CD14-positive monocyte (primary cell): ENCODE measurements at regions not wholly inside any gene's neighbourhood (a gene's known extent, or its start where the extent isn't known, plus 50 kb on each side); places are given as distances from the start of the nearest gene placed in this dataset.

Source experiments
- DNase-seq, 3 donors: peaks; one replicate each; pipeline ENCODE4 v3.0.0-alpha.2; 2011 to 2022
- H2AFZ ChIP-seq: 2 replicates; pipeline ENCODE4 v1.6.0; 2012; ENCODE audit warnings: mild to moderate bottlenecking, low read depth, low read length, inconsistent platforms; ENCODE audit not compliant: insufficient read depth, poor library complexity, severe bottlenecking
- H3K27ac ChIP-seq, 2 donors: 1 replicate in 1 of 2; 2 replicates in 1 of 2; pipeline ENCODE4 v1.5.1; 2012 to 2013; ENCODE audit warnings: low read length in 2 of 2, control low read depth in 1 of 2, inconsistent platforms in 1 of 2, low read depth in 1 of 2, mild to moderate bottlenecking in 1 of 2
- H3K27me3 ChIP-seq, 2 donors: one replicate each; pipeline versions ENCODE4 v1.6.0 to v1.6.1; 2011 to 2013; ENCODE audit warnings: low read length in 2 of 2; ENCODE audit not compliant: control insufficient read depth in 2 of 2, insufficient read depth in 2 of 2
- H3K36me3 ChIP-seq, 2 donors: replicated peaks in 1 of 2; 1 replicate in 1 of 2; 2 replicates in 1 of 2; pipeline versions ENCODE4 v1.5.1 to v1.6.1; 2012 to 2013; ENCODE audit warnings: low read length in 2 of 2, control low read depth in 1 of 2, inconsistent platforms in 1 of 2, mild to moderate bottlenecking in 1 of 2; ENCODE audit not compliant: insufficient read depth in 2 of 2, control insufficient read depth in 1 of 2
- H3K4me1 ChIP-seq, 2 donors: 1 replicate in 1 of 2; 2 replicates in 1 of 2; pipeline versions ENCODE4 v1.5.1 to v1.6.1; 2012 to 2013; ENCODE audit warnings: low read length in 2 of 2, control low read depth in 1 of 2, inconsistent platforms in 1 of 2, mild to moderate bottlenecking in 1 of 2, moderate library complexity in 1 of 2; ENCODE audit not compliant: insufficient read depth in 2 of 2, control insufficient read depth in 1 of 2
- H3K4me2 ChIP-seq: replicated peaks from 2 replicates; pipeline ENCODE3; 2012; ENCODE audit warnings: low read length, moderate library complexity, mild to moderate bottlenecking; ENCODE audit not compliant: poor library complexity, severe bottlenecking; ENCODE audit errors: extremely low read depth
- H3K4me3 ChIP-seq, 3 experiments: fragments of 200-600 bp in 1 of 3; sonication (generic) in 1 of 3; replicated peaks in 1 of 3; 1 replicate in 2 of 3; 2 replicates in 1 of 3; pipeline ENCODE4 v1.5.1; 2011 to 2013; ENCODE audit warnings: low read length in 3 of 3, mild to moderate bottlenecking in 3 of 3, control low read depth in 2 of 3, low read depth in 2 of 3, inconsistent platforms in 1 of 3, moderate library complexity in 1 of 3
- H3K79me2 ChIP-seq: 2 replicates; pipeline ENCODE4 v1.6.0; 2012; ENCODE audit warnings: mild to moderate bottlenecking, control low read depth, inconsistent platforms, low read length, moderate library complexity; ENCODE audit not compliant: insufficient read depth
- H3K9ac ChIP-seq: 2 replicates; pipeline ENCODE4 v1.6.0; 2017; ENCODE audit warnings: low read length, mild to moderate bottlenecking; ENCODE audit not compliant: insufficient read depth, poor library complexity, severe bottlenecking
- H3K9me3 ChIP-seq, 2 donors: replicated peaks in 1 of 2; 1 replicate in 1 of 2; 2 replicates in 1 of 2; pipeline versions ENCODE4 v1.5.1 to v1.6.1; 2012 to 2013; ENCODE audit warnings: low read length in 2 of 2, control low read depth in 1 of 2; ENCODE audit not compliant: control insufficient read depth in 1 of 2, insufficient read depth in 1 of 2
- H4K20me1 ChIP-seq: 2 replicates; pipeline ENCODE4 v1.6.0; 2012; ENCODE audit warnings: mild to moderate bottlenecking, low read length, control low read depth, moderate library complexity; ENCODE audit not compliant: insufficient read depth
- H3K27ac Mint-ChIP-seq, 7 donors: one replicate each; pipeline ENCODE4 v1.8.0; 2020; ENCODE audit warnings: mild to moderate bottlenecking in 7 of 7, mixed read lengths in 7 of 7, moderate library complexity in 6 of 7, inconsistent platforms in 2 of 7
- H3K27me3 Mint-ChIP-seq, 3 donors: one replicate each; pipeline ENCODE4 v1.8.0; 2021 to 2022; ENCODE audit warnings: low read depth in 3 of 3, mild to moderate bottlenecking in 3 of 3, mixed read lengths in 3 of 3, moderate library complexity in 3 of 3, inconsistent platforms in 1 of 3
- H3K36me3 Mint-ChIP-seq, 2 donors: one replicate each; pipeline ENCODE4 v1.8.0; 2020; ENCODE audit warnings: mixed read lengths in 2 of 2, inconsistent platforms in 1 of 2, mild to moderate bottlenecking in 1 of 2
- H3K4me1 Mint-ChIP-seq: one replicate; pipeline ENCODE4 v1.8.0; 2020; ENCODE audit warnings: mild to moderate bottlenecking, mixed read lengths
- H3K4me3 Mint-ChIP-seq, 2 donors: one replicate each; pipeline ENCODE4 v1.8.0; 2020; ENCODE audit warnings: mild to moderate bottlenecking in 2 of 2, mixed read lengths in 2 of 2, moderate library complexity in 1 of 2
- H3K9me3 Mint-ChIP-seq, 7 donors: one replicate each; pipeline ENCODE4 v1.8.0; 2020 to 2022; ENCODE audit warnings: mixed read lengths in 7 of 7, mild to moderate bottlenecking in 6 of 7, moderate library complexity in 6 of 7, inconsistent platforms in 2 of 7
- CTCF ChIP-seq: fragments of 200-600 bp; IDR thresholded peaks from one replicate; pipeline ENCODE4 v1.8.0; 2022; ENCODE audit warnings: antibody characterized with exemption, mild to moderate bottlenecking
- WGBS: methylation state at CpG from one replicate; pipeline ENCODE4 v1.1.5; 2013; ENCODE audit warnings: missing lambda C conversion rate; ENCODE audit not compliant: insufficient coverage; 5-methylcytosine and 5-hydroxymethylcytosine counted together
- intact Hi-C, 2 donors: fragments of 100-400 bp; cut with micrococcal nuclease; formaldehyde crosslinking; loops; one replicate each; pipeline versions ENCODE4 v1.15.0 to v1.15.1; 2023

- no CpG with 5 or more reads among the region's 4 CpGs for WGBS
- no peak overlapping the region for H3K4me3 Mint-ChIP-seq
- no peaks in the 10 kb centered on the region for H3K27me3 Mint-ChIP-seq
- H3K4me3 ChIP-seq, result no peak overlapping the region
- no peak overlapping the region for H3K9ac ChIP-seq
- no peaks in the 10 kb centered on the region for H3K27me3 ChIP-seq
- H2AFZ ChIP-seq, result no peak overlapping the region
- H3K9me3 ChIP-seq, result no peaks in the 10 kb centered on the region
- no peak overlapping the region for H3K27ac ChIP-seq
- H3K36me3 Mint-ChIP-seq, result no peaks in the 10 kb centered on the region
- TF ChIP-seq CTCF, result no peak
- H3K4me2 ChIP-seq, result no peak overlapping the region
- intact Hi-C loops, result no loop called here
- H3K4me1 ChIP-seq, result no peaks in the 10 kb centered on the region
- H3K9me3 Mint-ChIP-seq, result peaks cover 0 to 7% (median 2%) of the 10 kb centered on the region in 7 donors
- DNase-seq, result no peak
- no peaks in the 10 kb centered on the region for H3K79me2 ChIP-seq
- no peaks in the 10 kb centered on the region for H4K20me1 ChIP-seq
- no peak overlapping the region for H3K27ac Mint-ChIP-seq
- H3K36me3 ChIP-seq, result no peaks in the 10 kb centered on the region
- H3K4me1 Mint-ChIP-seq, result no peaks in the 10 kb centered on the region
Measured at GRCh38 chr2:150006591-150006990, 419.0 kb upstream of the MMADHC start.

GRCh38 chr2:150003544-150003943, 416.0 kb upstream of the MMADHC start:
- H3K36me3 ChIP-seq, result no peaks in the 10 kb centered on the region
- H3K9me3 Mint-ChIP-seq, result peaks cover 0 to 7% (median 2%) of the 10 kb centered on the region in 7 donors
- H3K36me3 Mint-ChIP-seq, result no peaks in the 10 kb centered on the region
- H3K79me2 ChIP-seq, result no peaks in the 10 kb centered on the region
- no peak for TF ChIP-seq CTCF
- no peaks in the 10 kb centered on the region for H4K20me1 ChIP-seq
- WGBS, result no CpG with 5 or more reads among the region's 1 CpG
- H3K27me3 Mint-ChIP-seq, result peaks cover 0 to 2% (median 0%) of the 10 kb centered on the region in 3 donors
- no peaks in the 10 kb centered on the region for H3K27me3 ChIP-seq
- DNase-seq, result no peak
- H3K4me2 ChIP-seq, result no peak overlapping the region
- no peak overlapping the region for H3K4me3 ChIP-seq
- no peaks in the 10 kb centered on the region for H3K4me1 ChIP-seq
- no peaks in the 10 kb centered on the region for H3K9me3 ChIP-seq
- H3K27ac ChIP-seq, result no peak overlapping the region
- no peaks in the 10 kb centered on the region for H3K4me1 Mint-ChIP-seq
- no peak overlapping the region for H3K4me3 Mint-ChIP-seq
- no peak overlapping the region for H3K9ac ChIP-seq
- intact Hi-C loops, result no loop called here
- no peak overlapping the region for H3K27ac Mint-ChIP-seq
- H2AFZ ChIP-seq, result no peak overlapping the region
